ENCODE measurements at regions not wholly inside any gene's neighbourhood (a gene's known extent, or its start where the extent isn't known, plus 50 kb on each side); places are given as distances from the start of the nearest gene placed in this dataset.

- TF ChIP-seq CTCF (conservative IDR thresholded peaks at IDR 0.05) (no peak), EZH2 (IDR thresholded peaks at IDR 0.05; ENCODE audit: low read depth) (no peak)
Measured at GRCh38 chr9:16181539-16181938, 628.7 kb downstream of the CCDC171 start.
